H1 (cell line): ENCODE measurements at regions not wholly inside any gene's neighbourhood (a gene's known extent, or its start where the extent isn't known, plus 50 kb on each side); places are given as distances from the start of the nearest gene placed in this dataset.

ENCODE experiments used
- CTCF ChIA-PET: fragments of 300-600 bp; sonication (Branson Sonifier 250); formaldehyde crosslinking; loops from one replicate; lab custom pipeline; 2021; ENCODE audit not compliant: partially characterized antibody; lab: Charles Lee
- POLR2A ChIA-PET: fragments of 300-600 bp; sonication (Branson Sonifier 250); formaldehyde crosslinking; loops from one replicate; lab custom pipeline; 2021; ENCODE audit warnings: inconsistent platforms; ENCODE audit not compliant: partially characterized antibody; lab: Charles Lee
- DNase-seq, 2 experiments: peaks; one replicate each; pipeline versions ENCODE4 v3.0.0 to v3.0.0-alpha.2; 2010 to 2022; ENCODE audit warnings: low spot score in 2 of 2, low read depth in 1 of 2, mixed read lengths in 1 of 2
- FAIRE-seq: peaks from 2 replicates; lab custom pipeline; 2011; peaks lifted over from hg19 to GRCh38; lab: Jason Lieb, UNC
- H2AFZ ChIP-seq: 2 replicates; pipeline ENCODE4 v1.8.1; 2012; ENCODE audit warnings: low read length, inconsistent platforms
- H2AK5ac ChIP-seq: 2 replicates; pipeline ENCODE4 v1.6.1; 2013; ENCODE audit warnings: low read depth, low read length
- H2BK120ac ChIP-seq: replicated peaks from 2 replicates; pipeline ENCODE3; 2013; ENCODE audit warnings: low read depth, low read length, inconsistent platforms
- H2BK12ac ChIP-seq: 2 replicates; pipeline ENCODE4 v1.6.1; 2013; ENCODE audit warnings: low read depth, low read length
- H2BK15ac ChIP-seq: 2 replicates; pipeline ENCODE4 v1.6.1; 2013; ENCODE audit warnings: low read length
- H2BK20ac ChIP-seq: 2 replicates; pipeline ENCODE4 v1.6.1; 2013; ENCODE audit warnings: low read length
- H2BK5ac ChIP-seq: 2 replicates; pipeline ENCODE4 v1.6.1; 2013; ENCODE audit warnings: low read depth, low read length
- H3K14ac ChIP-seq: 2 replicates; pipeline ENCODE4 v1.6.1; 2013; ENCODE audit warnings: inconsistent platforms; ENCODE audit not compliant: insufficient read length
- H3K18ac ChIP-seq: 2 replicates; pipeline ENCODE4 v1.6.1; 2013; ENCODE audit warnings: low read length; ENCODE audit errors: extremely low read depth
- H3K23ac ChIP-seq: 2 replicates; pipeline ENCODE4 v1.6.1; 2013; ENCODE audit warnings: inconsistent platforms; ENCODE audit not compliant: insufficient read length
- H3K23me2 ChIP-seq: 2 replicates; pipeline ENCODE4 v1.6.1; 2013; ENCODE audit warnings: low read depth, low read length
- H3K27ac ChIP-seq: 2 replicates; pipeline ENCODE4 v1.6.1; 2011; ENCODE audit warnings: low read depth, low read length, inconsistent platforms
- H3K27me3 ChIP-seq, 4 experiments: replicated peaks in 1 of 4; 1 replicate in 1 of 4; 2 replicates in 3 of 4; pipeline versions ENCODE4 v1.6.1 to v1.8.1; 2011 to 2013; ENCODE audit warnings: low read length in 3 of 4, mild to moderate bottlenecking in 3 of 4, inconsistent platforms in 2 of 4, mixed read lengths in 2 of 4, moderate library complexity in 1 of 4; ENCODE audit not compliant: control insufficient read depth in 3 of 4, insufficient read depth in 3 of 4; ENCODE audit errors: extremely low read depth in 1 of 4
- H3K36me3 ChIP-seq, 4 experiments: 2 replicates each; pipeline versions ENCODE4 v1.6.1 to v1.8.1; 2011 to 2013; ENCODE audit warnings: mild to moderate bottlenecking in 4 of 4, low read length in 3 of 4, moderate library complexity in 2 of 4, control low read depth in 1 of 4, inconsistent platforms in 1 of 4; ENCODE audit not compliant: insufficient read depth in 4 of 4, control insufficient read depth in 2 of 4
- H3K4ac ChIP-seq: replicated peaks from 2 replicates; pipeline ENCODE3; 2013; ENCODE audit warnings: low read length, low read depth, mixed read lengths, inconsistent platforms; ENCODE audit not compliant: insufficient read length
- H3K4me1 ChIP-seq, 4 experiments: replicated peaks in 1 of 4; 1 replicate in 1 of 4; 2 replicates in 3 of 4; pipeline versions ENCODE4 v1.6.1 to v1.8.1; 2011 to 2013; ENCODE audit warnings: low read length in 3 of 4, inconsistent platforms in 2 of 4, mixed read lengths in 1 of 4; ENCODE audit not compliant: insufficient read depth in 4 of 4, control insufficient read depth in 3 of 4
- H3K4me2 ChIP-seq, 2 experiments: 2 replicates each; pipeline versions ENCODE4 v1.6.1 to v1.8.1; 2011 to 2013; ENCODE audit warnings: low read depth in 2 of 2, low read length in 2 of 2, control low read depth in 1 of 2, inconsistent platforms in 1 of 2, mild to moderate bottlenecking in 1 of 2; ENCODE audit not compliant: insufficient read depth in 1 of 2
- H3K4me3 ChIP-seq, 4 experiments: fragments of 200-600, 300-600 bp in 1 of 4; sonication (generic), shearing (Covaris generic), sonication (Bioruptor Twin) in 1 of 4; 2 replicates each; pipeline versions ENCODE4 v1.5.1 to v1.8.1; 2011 to 2016; ENCODE audit warnings: low read length in 4 of 4, low read depth in 3 of 4, control low read depth in 2 of 4, inconsistent platforms in 2 of 4, mild to moderate bottlenecking in 2 of 4, mixed read lengths in 1 of 4, moderate library complexity in 1 of 4; ENCODE audit not compliant: insufficient read depth in 2 of 4; ENCODE audit errors: extremely low read depth in 1 of 4
- H3K56ac ChIP-seq: replicated peaks from 2 replicates; pipeline ENCODE3; 2013; ENCODE audit warnings: low read depth, mild to moderate bottlenecking, mixed read lengths, low read length, inconsistent platforms; ENCODE audit not compliant: insufficient read length
- H3K79me1 ChIP-seq: 2 replicates; pipeline ENCODE4 v1.6.1; 2013; ENCODE audit warnings: low read depth, low read length, control low read depth
- H3K79me2 ChIP-seq, 2 experiments: 2 replicates each; pipeline versions ENCODE4 v1.6.1 to v1.8.1; 2012 to 2013; ENCODE audit warnings: low read length in 2 of 2, mild to moderate bottlenecking in 2 of 2, inconsistent platforms in 1 of 2; ENCODE audit not compliant: insufficient read depth in 2 of 2, control insufficient read depth in 1 of 2
- H3K9ac ChIP-seq, 4 experiments: replicated peaks in 1 of 4; 1 replicate in 1 of 4; 2 replicates in 3 of 4; pipeline versions ENCODE4 v1.6.1 to v1.8.1; 2011 to 2013; ENCODE audit warnings: low read depth in 3 of 4, low read length in 3 of 4, control low read depth in 2 of 4, mild to moderate bottlenecking in 2 of 4, moderate library complexity in 2 of 4, inconsistent platforms in 1 of 4; ENCODE audit errors: extremely low read depth in 1 of 4
- H3K9me3 ChIP-seq, 2 experiments: 2 replicates each; pipeline versions ENCODE4 v1.6.1 to v1.8.1; 2012 to 2013; ENCODE audit warnings: mild to moderate bottlenecking in 2 of 2, moderate library complexity in 2 of 2, control low read depth in 1 of 2, inconsistent platforms in 1 of 2, low read depth in 1 of 2, low read length in 1 of 2, mixed read lengths in 1 of 2; ENCODE audit not compliant: insufficient read depth in 2 of 2
- H4K20me1 ChIP-seq, 2 experiments: replicated peaks in 1 of 2; 2 replicates each; pipeline versions ENCODE3 to v1.8.1; 2011 to 2013; ENCODE audit warnings: inconsistent platforms in 2 of 2, low read length in 2 of 2, mild to moderate bottlenecking in 1 of 2; ENCODE audit not compliant: insufficient read depth in 2 of 2, control insufficient read depth in 1 of 2
- H4K5ac ChIP-seq: 2 replicates; pipeline ENCODE4 v1.6.1; 2013; ENCODE audit warnings: low read length, low read depth, mixed read lengths, inconsistent platforms; ENCODE audit not compliant: insufficient read length
- H4K8ac ChIP-seq: 2 replicates; pipeline ENCODE4 v1.8.0; 2013; ENCODE audit warnings: mild to moderate bottlenecking, moderate library complexity, low read length, inconsistent platforms; ENCODE audit not compliant: insufficient read depth; ENCODE audit errors: extremely low read depth
- H4K91ac ChIP-seq: replicated peaks from 2 replicates; pipeline ENCODE3; 2013; ENCODE audit warnings: low read length, mixed read lengths, inconsistent platforms; ENCODE audit not compliant: insufficient read length
- BACH1 ChIP-seq: IDR thresholded peaks from 2 replicates; pipeline ENCODE4 v1.6.1; 2012; ENCODE audit warnings: low read length, improper control_type of control experiment
- CHD1 ChIP-seq: IDR thresholded peaks from 2 replicates; pipeline ENCODE4 v1.6.1; 2012; ENCODE audit warnings: low read depth, low read length, improper control_type of control experiment
- HDAC6 ChIP-seq: IDR thresholded peaks from one replicate; pipeline ENCODE4 v1.7.1; 2012; ENCODE audit warnings: low read depth, mild to moderate bottlenecking, inconsistent platforms, low read length, moderate library complexity
- KDM4A ChIP-seq: IDR thresholded peaks from one replicate; pipeline ENCODE4 v1.7.1; 2012; ENCODE audit warnings: low read depth, mild to moderate bottlenecking, moderate library complexity, low read length, inconsistent platforms; ENCODE audit not compliant: severe bottlenecking
- POLR2A ChIP-seq, 2 experiments: IDR thresholded peaks; 1 replicate in 1 of 2; 2 replicates in 1 of 2; pipeline ENCODE4 v1.6.1; 2011; ENCODE audit warnings: low read depth in 2 of 2, low read length in 2 of 2, mild to moderate bottlenecking in 2 of 2; ENCODE audit errors: control extremely low read depth in 1 of 2
- POU5F1 ChIP-seq: IDR thresholded peaks from 2 replicates; pipeline ENCODE4 v1.6.1; 2011; ENCODE audit warnings: low read depth, mild to moderate bottlenecking, low read length, moderate library complexity
- RBBP5 ChIP-seq: IDR thresholded peaks from 2 replicates; pipeline ENCODE4 v1.7.1; 2012; ENCODE audit warnings: low read depth, mild to moderate bottlenecking, inconsistent platforms, low read length, moderate library complexity, borderline replicate concordance
- TAF1 ChIP-seq: IDR thresholded peaks from 2 replicates; pipeline ENCODE4 v1.6.1; 2011; ENCODE audit warnings: mild to moderate bottlenecking, low read depth, low read length
- TBP ChIP-seq: IDR thresholded peaks from 2 replicates; pipeline ENCODE4 v1.6.1; 2011; ENCODE audit warnings: low read depth, low read length, improper control_type of control experiment
- TEAD4 ChIP-seq: IDR thresholded peaks from 2 replicates; pipeline ENCODE4 v1.6.1; 2012; ENCODE audit warnings: low read depth, low read length, inconsistent platforms, mixed read lengths
- WGBS, 2 experiments: shearing (Covaris generic) in 1 of 2; methylation state at CpG; one replicate each; pipeline versions ENCODE4 v1.1.6 to v1.1.7; 2013 to 2015; ENCODE audit warnings: low lambda C conversion rate in 2 of 2, mixed read lengths in 2 of 2, inconsistent platforms in 1 of 2, low coverage in 1 of 2, missing lambda C conversion rate in 1 of 2; ENCODE audit not compliant: insufficient replicate concordance in 2 of 2, insufficient coverage in 1 of 2, insufficient read length in 1 of 2; ENCODE audit errors: extremely low coverage in 1 of 2, missing lambda C conversion rate in 1 of 2; 5-methylcytosine and 5-hydroxymethylcytosine counted together

- no peak overlapping the region for H4K5ac ChIP-seq
- no peaks in the 10 kb centered on the region for H3K27me3 ChIP-seq
- no peak overlapping the region for H2AK5ac ChIP-seq
- H3K4me2 ChIP-seq, result no peak overlapping the region
- no peaks in the 10 kb centered on the region for H3K79me2 ChIP-seq
- H3K4me3 ChIP-seq, result no peak overlapping the region
- H3K9me3 ChIP-seq, result no peaks in the 10 kb centered on the region
- no peaks in the 10 kb centered on the region for H3K36me3 ChIP-seq
- H3K79me1 ChIP-seq, result no peaks in the 10 kb centered on the region
- no peak overlapping the region for H3K18ac ChIP-seq
- no peak overlapping the region for H3K4ac ChIP-seq
- no peak overlapping the region for H3K27ac ChIP-seq
- no peaks in the 10 kb centered on the region for H3K23me2 ChIP-seq
- H2BK15ac ChIP-seq, result no peak overlapping the region
- H4K20me1 ChIP-seq, result no peaks in the 10 kb centered on the region
- H2BK5ac ChIP-seq, result no peak overlapping the region
- H4K91ac ChIP-seq, result no peak overlapping the region
- CTCF ChIA-PET, result no interaction called here
- H3K14ac ChIP-seq, result no peak overlapping the region
- 93% methylated on average over 2 of the region's 2 CpGs; no CpG with 5 or more reads in 1 of the 2 experiments for WGBS, 2 experiments
- no peaks in the 10 kb centered on the region for H3K4me1 ChIP-seq
- no peak overlapping the region for H2BK12ac ChIP-seq
- POLR2A ChIA-PET, result no interaction called here
- no peak overlapping the region for H2AFZ ChIP-seq
- H2BK120ac ChIP-seq, result no peak overlapping the region
- no peak for DNase-seq
- no peak overlapping the region for H3K23ac ChIP-seq
- no peak for TF ChIP-seq HDAC6
- TF ChIP-seq TBP, result no peak
- TF ChIP-seq POLR2A (IDR thresholded peaks at IDR 0.05; ENCODE audit: control extremely low read depth in 1 of 2, low read depth in 2 of 2, low read length in 2 of 2), result no peak
- no peak for TF ChIP-seq KDM4A
- no peak for TF ChIP-seq CHD1
- no peak for TF ChIP-seq RBBP5
- TF ChIP-seq BACH1, result no peak
- no peak for TF ChIP-seq TAF1
- TF ChIP-seq POU5F1, result no peak
- no peak for TF ChIP-seq TEAD4
- no peak for FAIRE-seq
- no peak overlapping the region for H2BK20ac ChIP-seq
- no peak overlapping the region for H3K9ac ChIP-seq
- no peak overlapping the region for H3K56ac ChIP-seq
- H4K8ac ChIP-seq, result no peak overlapping the region
Observed at GRCh38 chr7:137081321-137082093, 213.1 kb downstream of the CHRM2 start.
